H1 (cell line): ENCODE measurements at regions not wholly inside any gene's neighbourhood (a gene's known extent, or its start where the extent isn't known, plus 50 kb on each side); places are given as distances from the start of the nearest gene placed in this dataset.

Source experiments
- CTCF ChIA-PET: fragments of 300-600 bp; sonication (Branson Sonifier 250); formaldehyde crosslinking; loops from one replicate; lab custom pipeline; 2021; ENCODE audit not compliant: partially characterized antibody; lab: Charles Lee
- POLR2A ChIA-PET: fragments of 300-600 bp; sonication (Branson Sonifier 250); formaldehyde crosslinking; loops from one replicate; lab custom pipeline; 2021; ENCODE audit warnings: inconsistent platforms; ENCODE audit not compliant: partially characterized antibody; lab: Charles Lee
- DNase-seq, 2 experiments: peaks; one replicate each; pipeline versions ENCODE4 v3.0.0 to v3.0.0-alpha.2; 2010 to 2022; ENCODE audit warnings: low spot score in 2 of 2, low read depth in 1 of 2, mixed read lengths in 1 of 2
- FAIRE-seq: peaks from 2 replicates; lab custom pipeline; 2011; peaks lifted over from hg19 to GRCh38; lab: Jason Lieb, UNC
- H2AFZ ChIP-seq: 2 replicates; pipeline ENCODE4 v1.8.1; 2012; ENCODE audit warnings: low read length, inconsistent platforms
- H2AK5ac ChIP-seq: 2 replicates; pipeline ENCODE4 v1.6.1; 2013; ENCODE audit warnings: low read depth, low read length
- H2BK120ac ChIP-seq: replicated peaks from 2 replicates; pipeline ENCODE3; 2013; ENCODE audit warnings: low read depth, low read length, inconsistent platforms
- H2BK12ac ChIP-seq: 2 replicates; pipeline ENCODE4 v1.6.1; 2013; ENCODE audit warnings: low read depth, low read length
- H2BK15ac ChIP-seq: 2 replicates; pipeline ENCODE4 v1.6.1; 2013; ENCODE audit warnings: low read length
- H2BK20ac ChIP-seq: 2 replicates; pipeline ENCODE4 v1.6.1; 2013; ENCODE audit warnings: low read length
- H2BK5ac ChIP-seq: 2 replicates; pipeline ENCODE4 v1.6.1; 2013; ENCODE audit warnings: low read depth, low read length
- H3K14ac ChIP-seq: 2 replicates; pipeline ENCODE4 v1.6.1; 2013; ENCODE audit warnings: inconsistent platforms; ENCODE audit not compliant: insufficient read length
- H3K18ac ChIP-seq: 2 replicates; pipeline ENCODE4 v1.6.1; 2013; ENCODE audit warnings: low read length; ENCODE audit errors: extremely low read depth
- H3K23ac ChIP-seq: 2 replicates; pipeline ENCODE4 v1.6.1; 2013; ENCODE audit warnings: inconsistent platforms; ENCODE audit not compliant: insufficient read length
- H3K23me2 ChIP-seq: 2 replicates; pipeline ENCODE4 v1.6.1; 2013; ENCODE audit warnings: low read depth, low read length
- H3K27ac ChIP-seq: 2 replicates; pipeline ENCODE4 v1.6.1; 2011; ENCODE audit warnings: low read depth, low read length, inconsistent platforms
- H3K27me3 ChIP-seq, 4 experiments: replicated peaks in 1 of 4; 1 replicate in 1 of 4; 2 replicates in 3 of 4; pipeline versions ENCODE4 v1.6.1 to v1.8.1; 2011 to 2013; ENCODE audit warnings: low read length in 3 of 4, mild to moderate bottlenecking in 3 of 4, inconsistent platforms in 2 of 4, mixed read lengths in 2 of 4, moderate library complexity in 1 of 4; ENCODE audit not compliant: control insufficient read depth in 3 of 4, insufficient read depth in 3 of 4; ENCODE audit errors: extremely low read depth in 1 of 4
- H3K36me3 ChIP-seq, 4 experiments: 2 replicates each; pipeline versions ENCODE4 v1.6.1 to v1.8.1; 2011 to 2013; ENCODE audit warnings: mild to moderate bottlenecking in 4 of 4, low read length in 3 of 4, moderate library complexity in 2 of 4, control low read depth in 1 of 4, inconsistent platforms in 1 of 4; ENCODE audit not compliant: insufficient read depth in 4 of 4, control insufficient read depth in 2 of 4
- H3K4ac ChIP-seq: replicated peaks from 2 replicates; pipeline ENCODE3; 2013; ENCODE audit warnings: low read length, low read depth, mixed read lengths, inconsistent platforms; ENCODE audit not compliant: insufficient read length
- H3K4me1 ChIP-seq, 4 experiments: replicated peaks in 1 of 4; 1 replicate in 1 of 4; 2 replicates in 3 of 4; pipeline versions ENCODE4 v1.6.1 to v1.8.1; 2011 to 2013; ENCODE audit warnings: low read length in 3 of 4, inconsistent platforms in 2 of 4, mixed read lengths in 1 of 4; ENCODE audit not compliant: insufficient read depth in 4 of 4, control insufficient read depth in 3 of 4
- H3K4me2 ChIP-seq, 2 experiments: 2 replicates each; pipeline versions ENCODE4 v1.6.1 to v1.8.1; 2011 to 2013; ENCODE audit warnings: low read depth in 2 of 2, low read length in 2 of 2, control low read depth in 1 of 2, inconsistent platforms in 1 of 2, mild to moderate bottlenecking in 1 of 2; ENCODE audit not compliant: insufficient read depth in 1 of 2
- H3K4me3 ChIP-seq, 4 experiments: fragments of 200-600, 300-600 bp in 1 of 4; sonication (generic), shearing (Covaris generic), sonication (Bioruptor Twin) in 1 of 4; 2 replicates each; pipeline versions ENCODE4 v1.5.1 to v1.8.1; 2011 to 2016; ENCODE audit warnings: low read length in 4 of 4, low read depth in 3 of 4, control low read depth in 2 of 4, inconsistent platforms in 2 of 4, mild to moderate bottlenecking in 2 of 4, mixed read lengths in 1 of 4, moderate library complexity in 1 of 4; ENCODE audit not compliant: insufficient read depth in 2 of 4; ENCODE audit errors: extremely low read depth in 1 of 4
- H3K56ac ChIP-seq: replicated peaks from 2 replicates; pipeline ENCODE3; 2013; ENCODE audit warnings: low read depth, mild to moderate bottlenecking, mixed read lengths, low read length, inconsistent platforms; ENCODE audit not compliant: insufficient read length
- H3K79me1 ChIP-seq: 2 replicates; pipeline ENCODE4 v1.6.1; 2013; ENCODE audit warnings: low read depth, low read length, control low read depth
- H3K79me2 ChIP-seq, 2 experiments: 2 replicates each; pipeline versions ENCODE4 v1.6.1 to v1.8.1; 2012 to 2013; ENCODE audit warnings: low read length in 2 of 2, mild to moderate bottlenecking in 2 of 2, inconsistent platforms in 1 of 2; ENCODE audit not compliant: insufficient read depth in 2 of 2, control insufficient read depth in 1 of 2
- H3K9ac ChIP-seq, 4 experiments: replicated peaks in 1 of 4; 1 replicate in 1 of 4; 2 replicates in 3 of 4; pipeline versions ENCODE4 v1.6.1 to v1.8.1; 2011 to 2013; ENCODE audit warnings: low read depth in 3 of 4, low read length in 3 of 4, control low read depth in 2 of 4, mild to moderate bottlenecking in 2 of 4, moderate library complexity in 2 of 4, inconsistent platforms in 1 of 4; ENCODE audit errors: extremely low read depth in 1 of 4
- H3K9me3 ChIP-seq, 2 experiments: 2 replicates each; pipeline versions ENCODE4 v1.6.1 to v1.8.1; 2012 to 2013; ENCODE audit warnings: mild to moderate bottlenecking in 2 of 2, moderate library complexity in 2 of 2, control low read depth in 1 of 2, inconsistent platforms in 1 of 2, low read depth in 1 of 2, low read length in 1 of 2, mixed read lengths in 1 of 2; ENCODE audit not compliant: insufficient read depth in 2 of 2
- H4K20me1 ChIP-seq, 2 experiments: replicated peaks in 1 of 2; 2 replicates each; pipeline versions ENCODE3 to v1.8.1; 2011 to 2013; ENCODE audit warnings: inconsistent platforms in 2 of 2, low read length in 2 of 2, mild to moderate bottlenecking in 1 of 2; ENCODE audit not compliant: insufficient read depth in 2 of 2, control insufficient read depth in 1 of 2
- H4K5ac ChIP-seq: 2 replicates; pipeline ENCODE4 v1.6.1; 2013; ENCODE audit warnings: low read length, low read depth, mixed read lengths, inconsistent platforms; ENCODE audit not compliant: insufficient read length
- H4K8ac ChIP-seq: 2 replicates; pipeline ENCODE4 v1.8.0; 2013; ENCODE audit warnings: mild to moderate bottlenecking, moderate library complexity, low read length, inconsistent platforms; ENCODE audit not compliant: insufficient read depth; ENCODE audit errors: extremely low read depth
- H4K91ac ChIP-seq: replicated peaks from 2 replicates; pipeline ENCODE3; 2013; ENCODE audit warnings: low read length, mixed read lengths, inconsistent platforms; ENCODE audit not compliant: insufficient read length
- CREB1 ChIP-seq: IDR thresholded peaks from 2 replicates; pipeline ENCODE4 v1.6.1; 2012; ENCODE audit warnings: inconsistent platforms
- EP300 ChIP-seq, 2 experiments: IDR thresholded peaks; 1 replicate in 1 of 2; 2 replicates in 1 of 2; pipeline ENCODE4 v1.6.1; 2011 to 2012; ENCODE audit warnings: low read depth in 2 of 2, low read length in 2 of 2, mild to moderate bottlenecking in 2 of 2, borderline replicate concordance in 1 of 2, inconsistent platforms in 1 of 2, moderate library complexity in 1 of 2
- GABPA ChIP-seq: IDR thresholded peaks from 2 replicates; pipeline ENCODE4 v1.6.1; 2011; ENCODE audit warnings: mild to moderate bottlenecking, low read length, moderate library complexity, borderline replicate concordance; ENCODE audit not compliant: insufficient read depth
- HDAC6 ChIP-seq: IDR thresholded peaks from one replicate; pipeline ENCODE4 v1.7.1; 2012; ENCODE audit warnings: low read depth, mild to moderate bottlenecking, inconsistent platforms, low read length, moderate library complexity
- JUND ChIP-seq: IDR thresholded peaks from 2 replicates; pipeline ENCODE4 v1.6.1; 2011; ENCODE audit warnings: mild to moderate bottlenecking, improper control_type of control experiment, low read length
- KDM5A ChIP-seq: fragments of 200-600 bp; IDR thresholded peaks from 2 replicates; pipeline ENCODE4 v1.7.1; 2012; ENCODE audit warnings: mild to moderate bottlenecking, low read length, inconsistent platforms, mixed read lengths
- SIX5 ChIP-seq: IDR thresholded peaks from 2 replicates; pipeline ENCODE4 v1.6.1; 2011; ENCODE audit warnings: mild to moderate bottlenecking, low read depth, low read length
- SUZ12 ChIP-seq: fragments of 200-600 bp; sonication (generic); IDR thresholded peaks from 2 replicates; pipeline ENCODE4 v1.6.1; 2012; ENCODE audit warnings: mild to moderate bottlenecking, inconsistent platforms, low read length, moderate library complexity, mixed read lengths
- YY1 ChIP-seq: IDR thresholded peaks from 2 replicates; pipeline ENCODE4 v1.6.1; 2011; ENCODE audit warnings: low read depth, mild to moderate bottlenecking, low read length
- WGBS, 2 experiments: shearing (Covaris generic) in 1 of 2; methylation state at CpG; one replicate each; pipeline versions ENCODE4 v1.1.6 to v1.1.7; 2013 to 2015; ENCODE audit warnings: low lambda C conversion rate in 2 of 2, mixed read lengths in 2 of 2, inconsistent platforms in 1 of 2, low coverage in 1 of 2, missing lambda C conversion rate in 1 of 2; ENCODE audit not compliant: insufficient replicate concordance in 2 of 2, insufficient coverage in 1 of 2, insufficient read length in 1 of 2; ENCODE audit errors: extremely low coverage in 1 of 2, missing lambda C conversion rate in 1 of 2; 5-methylcytosine and 5-hydroxymethylcytosine counted together
- TF ChIP-seq, protein P1 (sequence below): IDR thresholded peaks from 2 replicates; pipeline ENCODE4 v1.6.1; 2011; ENCODE audit warnings: low read depth, mild to moderate bottlenecking, low read length; ENCODE audit not compliant: insufficient read depth

DNA sequence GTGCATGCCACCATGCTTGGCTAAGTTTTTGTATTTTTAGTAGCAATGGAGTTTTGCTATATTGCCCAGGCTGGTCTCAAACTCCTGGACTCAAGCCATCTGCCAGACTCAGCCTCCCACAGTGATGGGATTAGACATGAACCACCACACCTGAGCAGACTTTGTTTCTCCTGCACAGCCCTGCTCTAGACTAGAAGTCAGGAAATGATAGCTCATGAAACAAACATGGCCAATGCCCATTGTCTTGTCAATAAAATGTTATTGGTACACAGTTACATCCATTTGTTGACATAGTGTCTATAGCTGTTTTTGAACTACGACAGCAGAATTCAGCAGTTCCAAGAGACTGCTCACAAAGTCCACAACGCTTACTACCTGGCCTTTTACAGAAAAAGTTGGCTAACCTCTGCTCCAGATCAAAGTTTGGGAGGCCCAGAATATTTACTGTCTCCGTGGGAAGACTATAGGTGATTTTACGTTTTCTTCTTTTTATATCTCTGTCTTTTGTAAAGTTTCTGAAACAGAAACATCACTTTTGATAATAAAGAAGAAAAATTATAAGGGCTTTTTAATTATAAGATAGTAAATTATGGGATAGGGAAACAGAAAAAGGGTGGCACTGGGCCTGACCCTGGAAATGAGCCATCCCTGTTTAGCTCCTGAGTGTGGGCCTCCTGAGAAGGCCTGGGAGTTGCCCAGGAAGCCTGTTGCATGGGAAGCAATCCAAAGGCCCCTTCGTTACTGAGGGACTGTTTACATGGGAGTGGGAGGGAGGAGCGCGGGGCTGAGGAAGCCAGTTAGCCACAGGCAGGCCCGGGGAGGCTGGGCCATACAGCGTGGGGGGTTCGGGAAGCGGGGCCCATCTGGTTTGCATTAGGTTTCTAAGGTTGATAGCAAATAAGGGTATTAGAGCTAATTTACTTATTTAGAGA lies 201.5 kb downstream of the IRF8 start:
- Histone ChIP-seq H3K9ac (no peak overlapping the region), H2BK120ac (no peak overlapping the region), H4K91ac (no peak overlapping the region), H4K8ac (no peak overlapping the region), H3K9me3 (no peaks in the 10 kb centered on the region), H3K79me2 (no peaks in the 10 kb centered on the region), H3K18ac (no peak overlapping the region), H3K36me3 (no peaks in the 10 kb centered on the region), H2BK15ac (no peak overlapping the region), H2BK20ac (no peak overlapping the region), H3K14ac (no peak overlapping the region), H3K4ac (no peak overlapping the region), H4K5ac (no peak overlapping the region), H2AFZ (no peak overlapping the region), H2BK12ac (no peak overlapping the region), H3K23me2 (0 out of 2 replicates have a peak, but pooled peaks cover 1% of the 10 kb centered on the region), H3K56ac (no peak overlapping the region), H3K23ac (no peak overlapping the region), H2BK5ac (no peak overlapping the region), H3K4me1 (no peaks in the 10 kb centered on the region), H3K4me2 (no peak overlapping the region), H3K27me3 (no peaks in the 10 kb centered on the region), H3K4me3 (no peak overlapping the region), H3K27ac (no peak overlapping the region), H3K79me1 (no peaks in the 10 kb centered on the region), H4K20me1 (no peaks in the 10 kb centered on the region), H2AK5ac (no peak overlapping the region)
- POLR2A ChIA-PET: no interaction called here
- CTCF ChIA-PET: interaction anchor here (1.1 to 2.9 kb wide), 7 partner anchors 9 to 420 kb away, joined by 3 to 12 read pairs (median 4); no protein-coding TSS in a partner anchor
- no peak for TF ChIP-seq GABPA
- TF ChIP-seq YY1: no peak
- TF ChIP-seq JUND: no peak
- TF ChIP-seq SIX5: no peak
- TF ChIP-seq EP300 (IDR thresholded peaks at IDR 0.05; ENCODE audit: borderline replicate concordance in 1 of 2, low read depth in 2 of 2, low read length in 2 of 2): no peak
- TF ChIP-seq HDAC6: no peak
- TF ChIP-seq KDM5A: no peak
- TF ChIP-seq, protein P1, sequence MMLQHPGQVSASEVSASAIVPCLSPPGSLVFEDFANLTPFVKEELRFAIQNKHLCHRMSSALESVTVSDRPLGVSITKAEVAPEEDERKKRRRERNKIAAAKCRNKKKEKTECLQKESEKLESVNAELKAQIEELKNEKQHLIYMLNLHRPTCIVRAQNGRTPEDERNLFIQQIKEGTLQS: no peak
- no peak for TF ChIP-seq SUZ12
- TF ChIP-seq CREB1: no peak
- no peak for FAIRE-seq
- 79% methylated on average over 11 of the region's 11 CpGs; no CpG with 5 or more reads in 1 of the 2 experiments for WGBS, 2 experiments
- no peak for DNase-seq
